Type B pancreatic cell (in vitro differentiated cells): ENCODE measurements at regions not wholly inside any gene's neighbourhood (a gene's known extent, or its start where the extent isn't known, plus 50 kb on each side); places are given as distances from the start of the nearest gene placed in this dataset.

ENCODE experiments used
- DNase-seq: peaks from one replicate; pipeline ENCODE4 v3.0.0; 2021; ENCODE audit warnings: mixed read lengths; ENCODE audit not compliant: unreplicated experiment; ENCODE audit errors: extremely low spot score
- H3K27ac Mint-ChIP-seq: 2 replicates; pipeline ENCODE4 v1.8.0; 2021; ENCODE audit warnings: mild to moderate bottlenecking, mixed read lengths
- H3K27me3 Mint-ChIP-seq: 2 replicates; pipeline ENCODE4 v1.8.0; 2021; ENCODE audit warnings: mixed read lengths
- H3K36me3 Mint-ChIP-seq: 2 replicates; pipeline ENCODE4 v1.8.0; 2021; ENCODE audit warnings: mixed read lengths
- H3K4me1 Mint-ChIP-seq: one replicate; pipeline ENCODE4 v1.8.0; 2021; ENCODE audit warnings: mixed read lengths; ENCODE audit not compliant: unreplicated experiment
- H3K4me3 Mint-ChIP-seq: 2 replicates; pipeline ENCODE4 v1.8.0; 2021; ENCODE audit warnings: mild to moderate bottlenecking, mixed read lengths
- H3K9me3 Mint-ChIP-seq: 2 replicates; pipeline ENCODE4 v1.8.0; 2021; ENCODE audit warnings: mixed read lengths
- CTCF ChIP-seq: fragments of 200-600 bp; sonication (generic); conservative IDR thresholded peaks from 2 replicates; pipeline ENCODE4 v1.5.0; 2021; ENCODE audit warnings: antibody characterized with exemption, mild to moderate bottlenecking

GRCh38 chr2:13014783-13015182 lies 298.0 kb downstream of the TRIB2 start:
- no peak for TF ChIP-seq CTCF
- no peak overlapping the region for H3K27ac Mint-ChIP-seq
- no peak overlapping the region for H3K4me3 Mint-ChIP-seq

GRCh38 chr2:13015532-13016320 lies 299.0 kb downstream of the TRIB2 start:
- no peak for TF ChIP-seq CTCF
- H3K9me3 Mint-ChIP-seq: no peaks in the 10 kb centered on the region
- H3K4me1 Mint-ChIP-seq: peaks cover 10% of the 10 kb centered on the region
- no peaks in the 10 kb centered on the region for H3K27me3 Mint-ChIP-seq
- H3K27ac Mint-ChIP-seq: no peak overlapping the region
- no peak overlapping the region for H3K4me3 Mint-ChIP-seq
- DNase-seq: no peak
- no peaks in the 10 kb centered on the region for H3K36me3 Mint-ChIP-seq

More at GRCh38 chr2:13014783-13015182, 298.0 kb downstream of the TRIB2 start:
- H3K36me3 Mint-ChIP-seq: no peaks in the 10 kb centered on the region
- no peak for DNase-seq
- H3K4me1 Mint-ChIP-seq: peaks cover 10% of the 10 kb centered on the region
- peaks cover 6% of the 10 kb centered on the region for H3K27me3 Mint-ChIP-seq
- H3K9me3 Mint-ChIP-seq: no peaks in the 10 kb centered on the region

- Mint-ChIP-seq H3K36me3 (no peaks in the 10 kb centered on the region), H3K4me3 (no peak overlapping the region), H3K27me3 (no peaks in the 10 kb centered on the region), H3K27ac (no peak overlapping the region), H3K4me1 (peaks cover 13% of the 10 kb centered on the region), H3K9me3 (no peaks in the 10 kb centered on the region)
- TF ChIP-seq CTCF: no peak
- DNase-seq: no peak
Measured at GRCh38 chr2:13018490-13018889, 301.8 kb downstream of the TRIB2 start.

GRCh38 chr2:13019781-13020180 lies 303.0 kb downstream of the TRIB2 start:
- Mint-ChIP-seq H3K27me3 (no peaks in the 10 kb centered on the region), H3K4me3 (no peak overlapping the region), H3K27ac (no peak overlapping the region), H3K36me3 (no peaks in the 10 kb centered on the region), H3K4me1 (peaks cover 10% of the 10 kb centered on the region), H3K9me3 (no peaks in the 10 kb centered on the region)
- TF ChIP-seq CTCF: no peak
- no peak for DNase-seq

GRCh38 chr2:13020469-13020868 lies 303.7 kb downstream of the TRIB2 start:
- H3K27ac Mint-ChIP-seq: no peak overlapping the region
- no peaks in the 10 kb centered on the region for H3K9me3 Mint-ChIP-seq
- H3K36me3 Mint-ChIP-seq: no peaks in the 10 kb centered on the region
- no peak overlapping the region for H3K4me3 Mint-ChIP-seq
- H3K27me3 Mint-ChIP-seq: no peaks in the 10 kb centered on the region
- peaks cover 8% of the 10 kb centered on the region for H3K4me1 Mint-ChIP-seq
- TF ChIP-seq CTCF: no peak
- no peak for DNase-seq
